ENCODE measurements at regions not wholly inside any gene's neighbourhood (a gene's known extent, or its start where the extent isn't known, plus 50 kb on each side); places are given as distances from the start of the nearest gene placed in this dataset.

- TF ChIP-seq PKNOX1 (IDR thresholded peaks at IDR 0.05): no peak
- TF ChIP-seq NFRKB (IDR thresholded peaks at IDR 0.05): no peak
- TF ChIP-seq ZNF384 (IDR thresholded peaks at IDR 0.05): no peak
- no peak for TF ChIP-seq BHLHE40 (IDR thresholded peaks at IDR 0.05; ENCODE audit: borderline replicate concordance)
- no peak for TF ChIP-seq SP1 (IDR thresholded peaks at IDR 0.05)
- TF ChIP-seq HDGF (IDR thresholded peaks at IDR 0.05; ENCODE audit: borderline replicate concordance): no peak
- TF ChIP-seq LEF1 (IDR thresholded peaks at IDR 0.05; ENCODE audit: borderline replicate concordance): no peak
- no peak for TF ChIP-seq ARNT (IDR thresholded peaks at IDR 0.05)
- no peak for TF ChIP-seq FOXK2 (IDR thresholded peaks at IDR 0.05)
- TF ChIP-seq SUZ12 (IDR thresholded peaks at IDR 0.05): no peak
- TF ChIP-seq ELF4 (IDR thresholded peaks at IDR 0.05): no peak
- no peak for TF ChIP-seq CTBP1 (IDR thresholded peaks at IDR 0.05; ENCODE audit: borderline replicate concordance)
- no peak for TF ChIP-seq FOXA1 (IDR thresholded peaks at IDR 0.05)
- no peak for TF ChIP-seq L3MBTL2 (conservative IDR thresholded peaks at IDR 0.05)
- no peak for TF ChIP-seq FOXM1 (IDR thresholded peaks at IDR 0.05; ENCODE audit: borderline replicate concordance)
- TF ChIP-seq TARDBP (IDR thresholded peaks at IDR 0.05): no peak
- CTCF ChIA-PET: no interaction called here
- DNase-seq (ENCODE audit: extremely low spot score): no peak
- POLR2A ChIA-PET: no interaction called here
Observed at GRCh38 chr3:110413807-110414748, 657.5 kb upstream of the NECTIN3 start.

- no peak for TF ChIP-seq BHLHE40 (IDR thresholded peaks at IDR 0.05; ENCODE audit: borderline replicate concordance)
- no peak for TF ChIP-seq LEF1 (IDR thresholded peaks at IDR 0.05; ENCODE audit: borderline replicate concordance)
- TF ChIP-seq ZNF384 (IDR thresholded peaks at IDR 0.05): no peak
- no peak for TF ChIP-seq CTBP1 (IDR thresholded peaks at IDR 0.05; ENCODE audit: borderline replicate concordance)
- TF ChIP-seq L3MBTL2 (conservative IDR thresholded peaks at IDR 0.05): no peak
- no peak for TF ChIP-seq TARDBP (IDR thresholded peaks at IDR 0.05)
- TF ChIP-seq SP1 (IDR thresholded peaks at IDR 0.05): no peak
- TF ChIP-seq HDGF (IDR thresholded peaks at IDR 0.05; ENCODE audit: borderline replicate concordance): no peak
- no peak for TF ChIP-seq ELF4 (IDR thresholded peaks at IDR 0.05)
- no peak for TF ChIP-seq ARNT (IDR thresholded peaks at IDR 0.05)
- TF ChIP-seq PKNOX1 (IDR thresholded peaks at IDR 0.05): no peak
- ChIA-PET POLR2A (no interaction called here), CTCF (no interaction called here)
- DNase-seq (ENCODE audit: extremely low spot score): no peak
Observed at GRCh38 chr3:110414855-110415254, 656.8 kb upstream of the NECTIN3 start.

GRCh38 chr3:110419096-110419495 is 652.5 kb upstream of the NECTIN3 start:
- no peak for DNase-seq (ENCODE audit: extremely low spot score)
- POLR2A ChIA-PET: no interaction called here
- TF ChIP-seq ELF4 (IDR thresholded peaks at IDR 0.05) (no peak), TARDBP (IDR thresholded peaks at IDR 0.05) (no peak), FOXM1 (IDR thresholded peaks at IDR 0.05; ENCODE audit: borderline replicate concordance) (no peak), ARNT (IDR thresholded peaks at IDR 0.05) (no peak), SUZ12 (IDR thresholded peaks at IDR 0.05) (no peak), NFRKB (IDR thresholded peaks at IDR 0.05) (no peak), FOXA1 (IDR thresholded peaks at IDR 0.05) (no peak), BHLHE40 (IDR thresholded peaks at IDR 0.05; ENCODE audit: borderline replicate concordance) (no peak), CTBP1 (IDR thresholded peaks at IDR 0.05; ENCODE audit: borderline replicate concordance) (no peak), FOXK2 (IDR thresholded peaks at IDR 0.05) (no peak)
- CTCF ChIA-PET: no interaction called here

GRCh38 chr3:110419601-110420000 is 652.0 kb upstream of the NECTIN3 start:
- CTCF ChIA-PET: no interaction called here
- no peak for DNase-seq (ENCODE audit: extremely low spot score)
- POLR2A ChIA-PET: no interaction called here
- no peak for TF ChIP-seq PKNOX1 (IDR thresholded peaks at IDR 0.05)
- TF ChIP-seq ZNF384 (IDR thresholded peaks at IDR 0.05): no peak
- TF ChIP-seq TARDBP (IDR thresholded peaks at IDR 0.05): no peak
- no peak for TF ChIP-seq SP1 (IDR thresholded peaks at IDR 0.05)

- ChIA-PET CTCF (no interaction called here), POLR2A (no interaction called here)
- TF ChIP-seq FOXA1 (IDR thresholded peaks at IDR 0.05) (no peak), ELF4 (IDR thresholded peaks at IDR 0.05) (no peak), SUZ12 (IDR thresholded peaks at IDR 0.05) (no peak), CTBP1 (IDR thresholded peaks at IDR 0.05; ENCODE audit: borderline replicate concordance) (no peak), HDGF (IDR thresholded peaks at IDR 0.05; ENCODE audit: borderline replicate concordance) (no peak), L3MBTL2 (conservative IDR thresholded peaks at IDR 0.05) (no peak), SP1 (IDR thresholded peaks at IDR 0.05) (no peak), PKNOX1 (IDR thresholded peaks at IDR 0.05) (no peak), NFRKB (IDR thresholded peaks at IDR 0.05) (no peak), ZNF384 (IDR thresholded peaks at IDR 0.05) (no peak), LEF1 (IDR thresholded peaks at IDR 0.05; ENCODE audit: borderline replicate concordance) (no peak), ARNT (IDR thresholded peaks at IDR 0.05) (no peak), TARDBP (IDR thresholded peaks at IDR 0.05) (no peak), BHLHE40 (IDR thresholded peaks at IDR 0.05; ENCODE audit: borderline replicate concordance) (no peak), FOXM1 (IDR thresholded peaks at IDR 0.05; ENCODE audit: borderline replicate concordance) (no peak), FOXK2 (IDR thresholded peaks at IDR 0.05) (no peak)
- DNase-seq (ENCODE audit: extremely low spot score): no peak
Observed at GRCh38 chr3:110420158-110420641, 651.4 kb upstream of the NECTIN3 start.

Data from HEK293T (cell line).